Brain microvascular endothelial cell (primary cell): ENCODE measurements at regions not wholly inside any gene's neighbourhood (a gene's known extent, or its start where the extent isn't known, plus 50 kb on each side); places are given as distances from the start of the nearest gene placed in this dataset.

Experiments
- DNase-seq: peaks from one replicate; pipeline ENCODE4 v3.0.0-alpha.2; 2020
- H3K27ac ChIP-seq: fragments of 250-450 bp; sonication (Bioruptor Pico); 2 replicates; pipeline ENCODE4 v1.5.1; 2020; ENCODE audit warnings: mild to moderate bottlenecking, moderate library complexity
- H3K27me3 ChIP-seq: fragments of 250-450 bp; sonication (Bioruptor Pico); replicated peaks from 2 replicates; pipeline ENCODE4 v1.5.1; 2020; ENCODE audit warnings: mild to moderate bottlenecking
- H3K36me3 ChIP-seq: fragments of 250-450 bp; sonication (Bioruptor Pico); replicated peaks from 2 replicates; pipeline ENCODE4 v1.5.1; 2020; ENCODE audit warnings: mild to moderate bottlenecking
- H3K4me3 ChIP-seq: 2 replicates; pipeline ENCODE4 v1.5.1; 2011; ENCODE audit warnings: low read depth, mild to moderate bottlenecking, control low read depth, low read length, moderate library complexity
- CTCF ChIP-seq: IDR thresholded peaks from 2 replicates; pipeline ENCODE4 v1.5.1; 2011; ENCODE audit warnings: low read depth, mild to moderate bottlenecking, moderate library complexity, low read length, control low read depth, inconsistent platforms; ENCODE audit errors: missing control alignments
- in situ Hi-C: cut with HindIII; loops from 2 replicates; pipeline ENCODE4 v1.10.0; 2017; ENCODE audit warnings: low sequenced_read_pairs, low pct_ligation_motif_present

- Histone ChIP-seq H3K27me3 (no peaks in the 10 kb centered on the region), H3K4me3 (no peak overlapping the region), H3K36me3 (no peaks in the 10 kb centered on the region), H3K27ac (no peak overlapping the region)
- no peak for DNase-seq
- in situ Hi-C loops = no loop called here
- no peak for TF ChIP-seq CTCF
These were observed 275.4 kb downstream of the FOXA2 start for GRCh38 chr20:22308934-22309333.

GRCh38 chr20:22307409-22307808 is 277.0 kb downstream of the FOXA2 start:
- TF ChIP-seq CTCF = no peak
- DNase-seq = no peak
- H3K4me3 ChIP-seq = no peak overlapping the region
- H3K27me3 ChIP-seq = no peaks in the 10 kb centered on the region
- no peak overlapping the region for H3K27ac ChIP-seq
- no peaks in the 10 kb centered on the region for H3K36me3 ChIP-seq
- in situ Hi-C loops = no loop called here

- in situ Hi-C loops = no loop called here
- no peak for DNase-seq
- TF ChIP-seq CTCF = no peak
These were observed 279.0 kb downstream of the FOXA2 start for GRCh38 chr20:22305381-22305780.

GRCh38 chr20:22303523-22303922 is 280.8 kb downstream of the FOXA2 start:
- no peak for DNase-seq
- Histone ChIP-seq H3K36me3 (no peaks in the 10 kb centered on the region), H3K4me3 (no peak overlapping the region), H3K27ac (no peak overlapping the region), H3K27me3 (no peaks in the 10 kb centered on the region)
- no peak for TF ChIP-seq CTCF
- in situ Hi-C loops = no loop called here

More at GRCh38 chr20:22305381-22305780, 279.0 kb downstream of the FOXA2 start:
- Histone ChIP-seq H3K27me3 (no peaks in the 10 kb centered on the region), H3K27ac (no peak overlapping the region), H3K36me3 (no peaks in the 10 kb centered on the region), H3K4me3 (no peak overlapping the region)

- H3K27ac ChIP-seq = no peak overlapping the region
- no peak for DNase-seq
- H3K36me3 ChIP-seq = no peaks in the 10 kb centered on the region
- H3K27me3 ChIP-seq = no peaks in the 10 kb centered on the region
- in situ Hi-C loops = no loop called here
- TF ChIP-seq CTCF = no peak
- no peak overlapping the region for H3K4me3 ChIP-seq
These were observed 282.3 kb downstream of the FOXA2 start for GRCh38 chr20:22302039-22302438.

- H3K4me3 ChIP-seq = no peak overlapping the region
- DNase-seq = no peak
- no peak overlapping the region for H3K27ac ChIP-seq
- no peak for TF ChIP-seq CTCF
- in situ Hi-C loops = no loop called here
- H3K36me3 ChIP-seq = no peaks in the 10 kb centered on the region
- no peaks in the 10 kb centered on the region for H3K27me3 ChIP-seq
These were observed 290.5 kb downstream of the FOXA2 start for GRCh38 chr20:22293886-22294285.
